NCI-H1436 treated with DMSO at 0.1 percent for 48 hours (cell line): ENCODE measurements at regions not wholly inside any gene's neighbourhood (a gene's known extent, or its start where the extent isn't known, plus 50 kb on each side); places are given as distances from the start of the nearest gene placed in this dataset.
"Not testable (repeated sequence)": the region's sequence is repeated elsewhere in the genome, so short reads cannot be mapped to it uniquely, and the experiment has no call there.

Experiments
- DNase-seq: peaks from one replicate; lab custom pipeline; 2025; lab: John Stamatoyannopoulos, UW

GRCh38 chr5:25570067-25570583 is 925.3 kb upstream of the CDH10 start:
- DNase-seq: no peak

- DNase-seq: no peak
Measured at GRCh38 chr5:25568989-25569625, 924.3 kb upstream of the CDH10 start.

GRCh38 chr5:25568294-25568693 is 923.5 kb upstream of the CDH10 start:
- DNase-seq: no peak

- DNase-seq: no peak
Measured at GRCh38 chr5:25567881-25568280, 923.1 kb upstream of the CDH10 start.

GRCh38 chr5:25562656-25563055 is 917.9 kb upstream of the CDH10 start:
- DNase-seq: no peak

GRCh38 chr5:25554077-25554476 is 909.3 kb upstream of the CDH10 start:
- no peak for DNase-seq

- DNase-seq: no peak
Measured at GRCh38 chr5:25552871-25553481, 908.2 kb upstream of the CDH10 start.

- no peak for DNase-seq
Measured at GRCh38 chr5:25550793-25551192, 906.0 kb upstream of the CDH10 start.

GRCh38 chr5:25544652-25545249 is 900.0 kb upstream of the CDH10 start:
- DNase-seq: no peak

GRCh38 chr5:25540628-25541027 is 895.9 kb upstream of the CDH10 start:
- DNase-seq: no peak

- no peak for DNase-seq
Measured at GRCh38 chr5:25539536-25539935, 894.8 kb upstream of the CDH10 start.

- DNase-seq: not testable (repeated sequence)
Measured at GRCh38 chr5:25536461-25536860, 891.7 kb upstream of the CDH10 start.

- DNase-seq: no peak
Measured at GRCh38 chr5:25516141-25516540, 871.4 kb upstream of the CDH10 start.

GRCh38 chr5:25515525-25515924 is 870.7 kb upstream of the CDH10 start:
- no peak for DNase-seq

GRCh38 chr5:25510692-25511091 is 865.9 kb upstream of the CDH10 start:
- DNase-seq: not testable (repeated sequence)

GRCh38 chr5:25508011-25508410 is 863.2 kb upstream of the CDH10 start:
- not testable (repeated sequence) for DNase-seq

GRCh38 chr5:25500635-25501034 is 855.9 kb upstream of the CDH10 start:
- DNase-seq: no peak

GRCh38 chr5:25489834-25490538 is 845.2 kb upstream of the CDH10 start:
- DNase-seq: no peak

- DNase-seq: no peak
Measured at GRCh38 chr5:25488119-25488518, 843.3 kb upstream of the CDH10 start.

GRCh38 chr5:25484391-25484790 is 839.6 kb upstream of the CDH10 start:
- DNase-seq: no peak

- DNase-seq: peak; percentile 23
Measured at GRCh38 chr5:25481463-25481862, 836.7 kb upstream of the CDH10 start.

- DNase-seq: no peak
Measured at GRCh38 chr5:25459082-25459481, 814.3 kb upstream of the CDH10 start.

GRCh38 chr5:25458628-25459027 is 813.9 kb upstream of the CDH10 start:
- no peak for DNase-seq
